ENCODE measurements at regions not wholly inside any gene's neighbourhood (a gene's known extent, or its start where the extent isn't known, plus 50 kb on each side); places are given as distances from the start of the nearest gene placed in this dataset.
"Not testable (repeated sequence)": the region's sequence is repeated elsewhere in the genome, so short reads cannot be mapped to it uniquely, and the experiment has no call there.

- TF ChIP-seq ZFX (IDR thresholded peaks at IDR 0.05); CTCF (conservative IDR thresholded peaks at IDR 0.05): not testable (repeated sequence)
Measured at GRCh38 chr17:27210809-27211208, 83.1 kb upstream of the WSB1 start.

Data from C4-2B (cell line).